GM21526 (cell line): ENCODE measurements at regions not wholly inside any gene's neighbourhood (a gene's known extent, or its start where the extent isn't known, plus 50 kb on each side); places are given as distances from the start of the nearest gene placed in this dataset.

Source experiments
- ATAC-seq: cut with Tn5 transposase; IDR thresholded peaks from one replicate; pipeline ENCODE4 v1.9.1; 2021; ENCODE audit warnings: moderate library complexity; ENCODE audit not compliant: unreplicated experiment, low FRiP score

- no peak for ATAC-seq
These were observed 209.8 kb downstream of the TPBG start for GRCh38 chr6:82573254-82573972.

DNA sequence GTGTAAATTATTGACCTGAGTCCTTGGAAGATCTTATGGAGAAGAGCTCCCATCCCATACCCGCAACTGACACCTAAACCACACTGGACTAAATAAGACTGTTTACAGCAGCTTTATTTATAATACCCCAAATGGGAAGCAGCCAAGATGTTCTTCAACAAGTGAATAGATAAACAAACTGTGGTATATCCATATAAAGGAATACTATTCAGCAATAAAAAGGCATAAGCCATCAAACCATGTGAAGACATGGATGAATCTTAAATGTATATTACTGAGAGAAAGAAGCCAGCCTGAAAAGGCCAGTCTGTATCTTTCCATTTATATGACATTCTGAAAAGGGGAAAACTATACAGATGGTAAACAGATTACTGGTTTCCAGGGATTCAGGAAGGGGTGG, 212.7 kb downstream of the TPBG start:
- no peak for ATAC-seq

- no peak for ATAC-seq
These were observed 220.6 kb downstream of the TPBG start for GRCh38 chr6:82584194-82584695.

- ATAC-seq, result no peak
These were observed 221.2 kb downstream of the TPBG start for GRCh38 chr6:82584856-82585255.

DNA sequence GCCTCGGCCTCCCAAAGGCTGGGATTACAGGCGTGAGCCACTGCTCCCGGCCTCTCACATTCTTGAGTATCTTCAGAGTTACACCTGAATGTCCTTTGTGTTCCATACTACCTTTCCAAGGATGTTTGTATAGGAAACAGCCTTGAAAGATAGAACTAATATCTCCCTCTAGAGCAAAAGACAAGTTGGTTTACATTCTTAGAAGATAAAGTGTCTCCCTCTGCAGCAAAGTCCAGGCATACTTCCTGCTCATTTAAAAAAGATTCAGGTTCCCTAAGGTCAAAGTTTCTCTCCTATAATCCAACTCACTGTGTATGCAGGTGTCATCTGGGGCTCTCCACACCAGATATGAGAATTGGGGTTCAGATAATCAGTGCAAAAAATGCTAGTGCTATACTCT, 224.4 kb downstream of the TPBG start:
- no peak for ATAC-seq

DNA sequence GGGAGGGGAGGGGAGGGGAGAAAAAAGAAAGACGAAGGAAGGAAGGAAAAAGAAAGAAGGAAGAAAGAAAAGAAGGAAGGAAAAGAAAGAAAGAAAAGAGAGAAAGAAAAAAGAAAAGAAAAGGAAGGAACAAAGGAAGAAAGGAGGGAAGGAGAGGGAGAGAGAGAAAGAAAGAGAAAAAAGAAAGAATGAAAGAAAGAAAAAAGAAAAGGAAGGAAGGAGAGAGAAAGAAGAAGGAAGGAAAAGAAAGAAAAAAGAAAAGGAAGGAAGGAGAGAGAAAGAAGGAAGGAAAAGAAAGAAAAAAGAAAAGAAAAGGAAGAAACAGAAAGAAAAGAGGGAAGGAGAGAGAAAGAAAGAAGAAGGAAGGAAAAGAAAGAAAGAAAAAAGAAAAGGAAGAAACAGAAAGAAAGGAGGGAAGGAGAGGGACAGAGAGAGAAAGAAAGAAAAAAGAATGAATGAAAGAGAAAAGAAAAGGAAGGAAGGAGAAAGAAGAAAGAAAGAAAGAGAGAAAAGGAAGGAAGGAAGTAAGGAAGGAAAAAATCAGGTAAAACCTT, 225.3 kb downstream of the TPBG start:
- no peak for ATAC-seq

- peak; percentile 80 for ATAC-seq
These were observed 226.0 kb downstream of the TPBG start for GRCh38 chr6:82589509-82590206.

GRCh38 chr6:82597201-82597600, 233.6 kb downstream of the TPBG start:
- ATAC-seq, result no peak

- ATAC-seq, result no peak
These were observed 239.2 kb downstream of the TPBG start for GRCh38 chr6:82602776-82603175.

DNA sequence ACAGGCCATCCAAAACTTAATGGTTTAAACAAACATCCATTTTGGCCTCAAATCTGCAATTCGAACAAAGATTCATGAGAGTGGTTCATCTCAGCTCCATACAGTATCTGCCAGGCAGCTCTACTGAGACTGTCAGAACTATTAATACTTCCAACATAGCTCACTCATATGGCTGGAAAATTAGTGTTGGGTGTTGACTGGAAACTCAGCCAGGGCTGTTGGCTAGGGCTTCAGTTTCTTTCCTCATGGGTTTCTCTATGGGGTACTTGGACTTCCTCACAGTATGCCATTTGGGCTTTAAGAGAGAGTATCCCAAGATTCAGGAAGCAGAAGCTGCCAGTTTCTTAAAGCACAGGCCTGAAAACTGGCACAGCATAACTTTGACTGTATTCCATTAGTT, 240.3 kb downstream of the TPBG start:
- no peak for ATAC-seq

- ATAC-seq, result no peak
These were observed 244.5 kb downstream of the TPBG start for GRCh38 chr6:82607998-82608725.

DNA sequence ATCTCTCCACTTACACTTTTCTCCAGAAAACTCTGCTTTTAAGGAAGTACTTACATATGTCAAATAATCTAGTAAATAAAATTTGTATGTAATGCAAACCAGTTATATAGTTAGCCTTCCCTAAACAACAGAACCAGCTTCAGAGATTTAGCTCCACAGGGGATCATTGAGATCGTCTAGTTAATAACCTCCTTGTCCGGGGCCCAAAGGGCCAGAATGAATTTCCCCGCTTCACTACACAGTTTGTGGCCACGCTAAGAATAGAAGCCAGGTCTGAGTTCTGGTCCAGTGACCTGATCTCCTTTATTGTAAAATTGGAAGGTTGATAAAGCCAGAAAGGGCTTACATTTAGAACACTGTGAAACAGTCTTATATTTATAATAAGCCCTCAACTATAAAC, 245.2 kb downstream of the TPBG start:
- no peak for ATAC-seq

DNA sequence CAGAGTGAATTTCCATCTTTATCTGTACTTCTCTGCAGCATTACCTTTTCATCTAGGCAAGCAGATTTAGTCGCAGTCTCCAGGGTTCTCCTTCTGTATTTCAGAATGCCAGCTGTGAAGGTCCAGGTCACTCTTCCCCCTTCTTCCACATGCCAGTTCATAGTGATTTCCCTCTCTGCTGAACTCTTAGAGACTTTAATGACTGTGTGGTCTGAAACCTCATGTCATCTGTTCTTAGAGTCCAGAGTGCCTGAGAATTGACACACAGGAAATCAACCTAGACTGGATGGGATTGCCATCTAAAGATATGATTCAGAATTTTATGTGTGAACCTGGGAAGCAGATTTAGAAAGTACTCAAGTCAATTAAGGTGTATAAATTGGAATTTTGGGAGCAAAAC, 248.1 kb downstream of the TPBG start:
- ATAC-seq, result no peak

DNA sequence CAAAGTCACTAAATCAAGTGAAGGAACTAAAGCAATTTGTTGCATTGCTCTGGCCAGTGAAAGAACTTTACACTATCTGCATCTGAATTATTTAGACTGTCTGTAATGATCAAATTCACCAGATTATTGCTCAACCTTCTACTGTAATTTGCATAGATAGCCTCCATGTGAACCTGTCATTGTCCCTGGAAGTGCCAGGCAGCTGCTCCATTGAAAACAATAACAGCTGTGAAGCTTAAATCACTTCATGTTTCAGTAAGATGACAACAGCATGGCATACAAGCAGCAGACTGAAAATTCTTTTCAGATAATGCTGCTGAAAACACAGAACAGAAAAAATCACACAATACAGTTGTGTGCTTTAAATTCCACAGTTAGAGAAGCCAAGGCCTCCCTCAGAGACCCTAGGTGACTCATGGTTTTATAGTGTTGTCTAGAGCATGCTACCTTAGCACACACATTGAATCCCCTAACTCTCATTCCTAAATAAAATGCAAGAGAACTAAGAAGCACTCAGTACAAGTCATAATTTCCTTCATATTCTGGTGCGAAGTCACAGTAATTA, 248.9 kb downstream of the TPBG start:
- ATAC-seq, result no peak

GRCh38 chr6:82614518-82614917, 250.9 kb downstream of the TPBG start:
- no peak for ATAC-seq

DNA sequence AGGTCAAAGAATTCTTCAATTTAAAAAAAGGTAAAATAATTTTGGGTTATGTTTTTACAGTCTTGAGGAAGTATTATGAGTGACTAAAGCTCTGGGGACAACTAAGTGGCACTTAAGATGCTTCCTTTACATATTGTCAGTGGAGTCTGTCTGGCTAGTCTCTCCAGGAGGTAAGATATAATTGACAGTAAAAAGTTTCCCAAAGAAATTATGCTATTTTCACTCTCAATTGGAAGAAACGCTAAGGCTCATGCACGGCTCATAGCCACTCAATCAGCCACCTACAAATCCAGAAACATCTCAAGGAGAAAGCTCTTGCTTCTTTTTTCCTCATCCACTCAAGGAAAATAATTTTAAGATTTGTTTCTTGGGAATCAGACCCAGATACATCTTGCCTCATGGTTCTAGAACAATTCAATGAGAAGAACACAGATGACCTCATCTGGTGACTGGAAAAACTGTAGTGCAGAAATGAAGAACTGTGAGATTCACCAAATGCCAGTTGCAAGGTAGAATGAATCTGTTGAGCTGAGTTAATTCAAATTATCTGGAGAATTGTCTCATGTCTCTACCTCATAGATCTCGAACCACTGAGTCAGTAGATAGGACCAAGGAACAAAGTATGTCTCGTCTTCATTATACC, 252.9 kb downstream of the TPBG start:
- no peak for ATAC-seq

- ATAC-seq, result no peak
These were observed 254.0 kb downstream of the TPBG start for GRCh38 chr6:82617648-82618047.

GRCh38 chr6:82619573-82619972, 256.0 kb downstream of the TPBG start:
- no peak for ATAC-seq

GRCh38 chr6:82622461-82622860, 258.8 kb downstream of the TPBG start:
- no peak for ATAC-seq

DNA sequence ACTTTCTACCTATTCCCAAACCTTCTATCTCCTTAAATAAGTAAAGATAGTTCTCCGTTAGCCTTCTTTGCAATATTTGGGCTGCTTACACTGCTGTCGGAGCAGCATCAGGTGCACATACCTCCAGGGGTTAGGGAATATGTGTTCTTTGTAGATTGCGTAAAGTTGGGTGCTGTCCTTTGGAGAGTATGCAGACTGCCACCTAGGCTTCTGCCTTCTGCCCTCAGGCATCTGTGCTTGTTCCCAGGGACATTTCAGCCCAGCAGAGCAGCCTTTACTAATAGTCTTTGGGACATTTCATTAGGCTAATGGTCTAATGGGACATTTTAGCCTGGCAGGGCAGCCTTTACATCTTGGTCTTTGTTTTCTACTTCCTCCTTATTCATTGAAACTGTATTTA, 260.6 kb downstream of the TPBG start:
- ATAC-seq, result no peak
